ENCODE measurements at regions not wholly inside any gene's neighbourhood (a gene's known extent, or its start where the extent isn't known, plus 50 kb on each side); places are given as distances from the start of the nearest gene placed in this dataset.
"Not testable (repeated sequence)": the region's sequence is repeated elsewhere in the genome, so short reads cannot be mapped to it uniquely, and the experiment has no call there.

DNA sequence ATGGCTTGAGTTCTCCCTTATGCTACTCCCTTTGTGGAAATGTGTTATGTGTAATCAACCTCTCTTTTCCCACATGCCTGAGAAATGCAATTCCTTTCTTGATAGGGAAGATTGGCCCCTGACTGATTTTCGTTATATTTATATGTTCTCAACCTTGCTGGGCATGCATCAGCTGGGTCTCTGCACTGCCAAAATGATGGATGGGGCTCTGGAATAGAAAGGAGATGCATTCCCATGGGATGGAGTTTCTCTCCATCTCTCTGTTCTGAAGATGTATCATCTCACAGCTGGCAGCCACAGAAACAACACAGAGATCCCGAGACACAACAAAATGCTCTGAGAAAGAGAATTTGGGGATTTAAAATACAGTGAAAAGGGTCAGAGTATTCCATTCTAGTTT, 327.7 kb upstream of the LMCD1 start:
- no peaks in the 10 kb centered on the region for H3K27me3 Mint-ChIP-seq
- H3K36me3 Mint-ChIP-seq (ENCODE audit: low read depth) = no peaks in the 10 kb centered on the region
- H3K4me1 Mint-ChIP-seq = no peaks in the 10 kb centered on the region
- ChIA-PET CTCF (no interaction called here), POLR2A (no interaction called here)
- no peak overlapping the region for H3K27ac Mint-ChIP-seq
- DNase-seq = no peak
- no peaks in the 10 kb centered on the region for H3K9me3 Mint-ChIP-seq
- H3K4me3 Mint-ChIP-seq = no peak overlapping the region

DNA sequence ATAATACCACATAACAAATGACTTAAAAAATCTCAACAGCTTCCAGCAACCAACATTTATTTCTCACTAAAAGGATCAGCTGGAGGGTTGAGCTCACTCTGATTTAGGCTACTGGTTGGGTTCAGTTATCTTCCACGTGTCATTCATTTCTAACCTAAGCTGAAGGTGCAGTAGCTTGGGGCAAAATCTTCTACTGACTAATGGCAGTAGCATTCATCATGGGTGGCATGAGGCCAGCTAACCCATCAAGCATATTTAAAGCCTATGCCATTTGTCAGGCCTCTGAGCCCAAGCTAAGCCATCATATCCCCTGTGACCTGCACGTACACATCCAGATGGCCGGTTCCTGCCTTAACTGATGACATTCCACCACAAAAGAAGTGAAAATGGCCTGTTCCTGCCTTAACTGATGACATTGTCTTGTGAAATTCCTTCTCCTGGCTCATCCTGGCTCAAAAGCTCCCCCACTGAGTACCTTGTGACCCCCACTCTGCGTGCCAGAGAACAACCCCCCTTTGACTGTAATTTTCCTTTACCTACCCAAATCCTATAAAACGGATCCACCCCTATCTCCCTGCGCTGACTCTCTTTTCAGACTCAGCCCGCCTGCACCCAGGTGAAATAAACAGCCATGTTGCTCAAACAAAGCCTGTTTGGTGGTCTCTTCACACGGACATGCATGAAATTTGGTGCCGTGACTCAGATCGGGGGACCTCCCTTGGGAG, 324.7 kb upstream of the LMCD1 start:
- H3K4me3 Mint-ChIP-seq; H3K9me3 Mint-ChIP-seq; H3K36me3 Mint-ChIP-seq (ENCODE audit: low read depth); H3K27me3 Mint-ChIP-seq; DNase-seq; H3K27ac Mint-ChIP-seq; H3K4me1 Mint-ChIP-seq; POLR2A ChIA-PET; CTCF ChIA-PET: not testable (repeated sequence)

DNA sequence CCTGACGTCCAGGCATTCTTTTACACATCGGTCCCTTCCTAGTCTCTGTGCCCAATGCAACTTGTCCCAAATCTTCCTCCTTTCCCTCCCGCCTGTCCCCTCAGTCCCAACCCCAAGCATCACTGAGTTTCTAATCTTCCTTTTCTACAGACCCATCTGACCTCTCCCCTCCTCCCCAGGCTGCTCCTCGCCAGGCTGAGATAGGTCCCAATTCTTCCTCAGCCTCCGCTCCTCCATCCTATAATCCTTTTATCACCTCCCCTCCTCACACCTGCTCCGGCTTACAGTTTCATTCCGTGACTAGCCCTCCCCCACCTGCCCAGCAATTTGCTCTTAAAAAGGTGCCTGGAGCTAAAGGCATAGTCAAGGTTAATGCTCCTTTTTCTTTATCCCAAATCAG, 323.1 kb upstream of the LMCD1 start:
- H3K27ac Mint-ChIP-seq; H3K27me3 Mint-ChIP-seq; H3K36me3 Mint-ChIP-seq (ENCODE audit: low read depth); H3K9me3 Mint-ChIP-seq; CTCF ChIA-PET; H3K4me1 Mint-ChIP-seq; POLR2A ChIA-PET; H3K4me3 Mint-ChIP-seq; DNase-seq: not testable (repeated sequence)

DNA sequence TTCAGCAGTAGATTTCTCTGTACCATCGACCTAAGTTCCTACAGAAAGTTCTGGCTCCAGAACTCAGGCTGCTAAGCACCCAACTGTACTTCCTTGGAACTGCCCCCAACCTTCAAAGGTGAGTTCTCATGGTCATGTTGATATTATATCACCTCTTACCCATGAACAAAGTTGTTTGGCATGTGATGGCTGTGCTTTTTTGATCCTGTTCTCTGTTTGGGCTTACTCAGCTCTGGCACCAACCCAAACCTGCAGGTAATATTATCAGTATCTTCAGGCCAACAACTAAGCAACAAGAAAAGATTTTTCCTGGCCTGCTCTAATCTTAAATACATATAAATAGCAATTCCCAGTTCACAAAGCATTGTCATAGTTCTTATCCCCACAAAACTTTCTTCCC, 318.7 kb upstream of the LMCD1 start:
- no peaks in the 10 kb centered on the region for H3K36me3 Mint-ChIP-seq (ENCODE audit: low read depth)
- ChIA-PET CTCF (no interaction called here), POLR2A (no interaction called here)
- no peak overlapping the region for H3K27ac Mint-ChIP-seq
- no peaks in the 10 kb centered on the region for H3K27me3 Mint-ChIP-seq
- DNase-seq = no peak
- H3K4me1 Mint-ChIP-seq = no peaks in the 10 kb centered on the region
- no peaks in the 10 kb centered on the region for H3K9me3 Mint-ChIP-seq
- H3K4me3 Mint-ChIP-seq = no peak overlapping the region

DNA sequence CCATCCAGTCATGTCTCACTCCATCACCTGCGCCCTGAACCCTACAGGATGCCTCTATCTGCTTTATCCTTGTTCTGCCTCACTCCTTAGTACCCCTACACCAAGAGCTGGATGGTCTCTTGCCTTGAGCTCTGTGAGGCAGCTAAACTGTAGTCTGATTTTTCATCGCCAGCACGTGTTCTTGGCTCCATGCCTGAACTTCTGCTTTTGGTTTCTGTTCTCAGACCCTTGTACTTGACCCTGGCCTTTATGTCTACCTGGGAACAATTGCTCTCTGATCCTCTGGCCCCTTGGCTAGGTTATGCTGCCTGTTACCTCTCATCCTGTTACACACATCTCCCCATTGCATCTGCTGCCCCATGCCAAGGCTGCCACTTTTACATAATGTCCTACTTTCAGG, 318.0 kb upstream of the LMCD1 start:
- no peak overlapping the region for H3K4me3 Mint-ChIP-seq
- DNase-seq = no peak
- POLR2A ChIA-PET = no interaction called here
- H3K36me3 Mint-ChIP-seq (ENCODE audit: low read depth) = no peaks in the 10 kb centered on the region
- CTCF ChIA-PET = no interaction called here
- no peaks in the 10 kb centered on the region for H3K4me1 Mint-ChIP-seq
- no peaks in the 10 kb centered on the region for H3K9me3 Mint-ChIP-seq
- H3K27me3 Mint-ChIP-seq = peaks cover 2% of the 10 kb centered on the region
- no peak overlapping the region for H3K27ac Mint-ChIP-seq

DNA sequence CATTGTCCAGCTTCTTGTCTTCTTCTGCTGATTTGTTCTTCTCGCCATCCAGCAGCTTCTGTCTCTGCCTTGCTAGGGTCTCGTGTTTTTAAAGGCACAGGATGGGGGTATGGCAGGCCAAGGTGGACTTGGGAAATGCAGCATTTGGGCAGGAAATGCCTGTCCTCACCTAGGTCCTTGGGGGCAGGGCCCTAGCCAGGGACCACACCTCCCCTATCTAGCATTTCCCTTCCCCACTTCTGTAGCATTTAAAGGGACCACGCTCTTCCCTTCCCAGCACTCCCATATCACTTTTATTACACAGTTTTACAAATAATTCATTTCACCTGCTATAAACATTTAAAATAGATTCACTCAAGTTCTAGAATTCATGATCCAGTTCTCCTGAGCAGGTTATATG, 315.4 kb upstream of the LMCD1 start:
- POLR2A ChIA-PET = no interaction called here
- H3K27me3 Mint-ChIP-seq = peaks cover 2% of the 10 kb centered on the region

DNA sequence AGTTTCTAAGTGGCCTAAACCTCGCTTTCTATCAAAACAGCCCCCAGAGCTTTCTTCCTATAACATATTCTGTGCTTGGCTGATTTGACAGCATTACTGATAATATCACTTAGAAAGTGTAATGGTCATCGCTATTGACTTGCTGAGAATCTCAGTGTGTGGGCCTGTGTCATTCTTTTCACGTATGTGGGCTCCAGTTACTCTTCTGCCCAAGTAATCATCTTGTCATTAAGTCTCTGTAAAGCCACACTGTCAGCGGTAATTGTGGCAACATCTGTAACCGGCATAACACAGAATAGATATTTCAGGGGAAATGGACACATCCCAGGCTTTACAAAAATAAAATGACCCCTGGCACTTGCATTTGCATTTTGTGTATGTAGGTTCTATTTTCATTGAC, 313.6 kb upstream of the LMCD1 start:
- Mint-ChIP-seq H3K4me1 (no peaks in the 10 kb centered on the region), H3K9me3 (no peaks in the 10 kb centered on the region), H3K27me3 (peaks cover 2% of the 10 kb centered on the region), H3K27ac (no peak overlapping the region), H3K4me3 (no peak overlapping the region), H3K36me3 (ENCODE audit: low read depth) (no peaks in the 10 kb centered on the region)
- ChIA-PET POLR2A (no interaction called here), CTCF (interaction anchor here (0.7 kb wide), 1 partner anchor 995 kb away, joined by 3 read pairs; no protein-coding TSS in a partner anchor)
- no peak for DNase-seq

More for the DNA sequence above, 315.4 kb upstream of the LMCD1 start:
- no peak for DNase-seq
- no peaks in the 10 kb centered on the region for H3K36me3 Mint-ChIP-seq (ENCODE audit: low read depth)
- no peaks in the 10 kb centered on the region for H3K4me1 Mint-ChIP-seq
- H3K9me3 Mint-ChIP-seq = no peaks in the 10 kb centered on the region
- H3K4me3 Mint-ChIP-seq = no peak overlapping the region
- CTCF ChIA-PET = no interaction called here
- H3K27ac Mint-ChIP-seq = no peak overlapping the region

DNA sequence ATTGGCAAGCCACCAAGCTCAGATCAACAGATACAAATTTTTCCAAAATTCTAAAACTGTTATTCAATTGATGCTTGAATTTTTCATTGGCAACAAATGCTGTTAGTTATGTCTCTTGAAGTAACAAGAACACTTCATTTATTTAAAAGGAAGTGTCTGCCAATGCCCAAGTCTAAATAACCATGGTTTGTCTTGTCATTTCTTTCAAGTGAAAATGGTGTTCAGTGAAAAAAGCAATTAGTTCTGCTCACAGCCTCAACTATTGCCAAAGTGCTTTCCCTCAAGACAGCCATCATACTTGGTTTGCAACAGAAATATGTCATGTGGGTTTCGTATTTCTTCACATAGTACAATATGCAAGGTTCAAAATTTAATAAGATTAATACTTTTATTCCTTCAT, 312.6 kb upstream of the LMCD1 start:
- Mint-ChIP-seq H3K36me3 (ENCODE audit: low read depth) (no peaks in the 10 kb centered on the region), H3K27me3 (peaks cover 2% of the 10 kb centered on the region), H3K4me1 (no peaks in the 10 kb centered on the region), H3K4me3 (no peak overlapping the region), H3K9me3 (no peaks in the 10 kb centered on the region), H3K27ac (no peak overlapping the region)
- POLR2A ChIA-PET = no interaction called here
- CTCF ChIA-PET = no interaction called here
- no peak for DNase-seq

DNA sequence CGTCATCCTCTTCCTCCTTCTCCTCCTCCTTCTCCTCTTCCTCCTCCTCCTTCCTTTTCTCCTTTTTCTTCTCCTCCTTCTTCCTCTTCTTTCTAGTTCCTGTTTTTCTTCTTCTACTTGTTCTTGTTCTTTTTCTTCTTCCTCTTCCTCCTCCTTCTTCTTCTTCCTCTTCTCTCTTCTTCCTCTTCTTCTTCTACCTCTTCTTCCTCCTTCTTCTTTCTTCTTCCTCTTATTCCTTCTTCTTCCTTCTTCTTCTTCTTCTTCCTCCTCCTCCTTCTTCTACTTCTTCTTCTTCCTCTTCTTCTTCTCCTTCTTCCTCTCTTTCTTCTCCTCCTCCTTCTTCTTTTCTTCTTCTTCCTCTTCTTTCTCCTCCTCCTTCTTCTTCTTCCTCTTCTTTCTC, 310.2 kb upstream of the LMCD1 start:
- H3K36me3 Mint-ChIP-seq (ENCODE audit: low read depth) = no peaks in the 10 kb centered on the region
- CTCF ChIA-PET = no interaction called here

DNA sequence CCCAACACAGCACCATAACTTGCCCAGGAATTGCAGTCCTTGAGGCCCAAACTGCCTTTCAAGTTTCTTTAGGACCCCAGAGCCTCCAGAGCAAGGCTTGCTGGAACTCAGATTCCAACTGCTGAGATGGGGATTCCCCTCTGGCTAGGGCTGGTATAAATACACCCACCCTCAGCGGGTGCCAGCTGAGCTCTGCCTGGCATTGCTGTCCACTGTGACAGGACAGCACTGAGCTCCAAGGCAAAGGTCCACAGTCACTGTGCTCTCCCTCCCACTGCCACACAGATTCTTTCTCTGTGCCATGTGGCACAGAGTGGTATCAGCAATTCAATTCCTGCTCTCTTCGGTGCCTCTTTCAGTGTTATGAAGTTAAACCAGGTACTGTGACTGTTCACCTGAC, 304.2 kb upstream of the LMCD1 start:
- CTCF ChIA-PET = no interaction called here
- H3K9me3 Mint-ChIP-seq = no peaks in the 10 kb centered on the region
- no peaks in the 10 kb centered on the region for H3K27me3 Mint-ChIP-seq

More for the DNA sequence above, 310.2 kb upstream of the LMCD1 start:
- Mint-ChIP-seq H3K27me3 (peaks cover 2% of the 10 kb centered on the region), H3K27ac (no peak overlapping the region), H3K9me3 (no peaks in the 10 kb centered on the region), H3K4me1 (no peaks in the 10 kb centered on the region), H3K4me3 (no peak overlapping the region)
- POLR2A ChIA-PET = no interaction called here
- no peak for DNase-seq

DNA sequence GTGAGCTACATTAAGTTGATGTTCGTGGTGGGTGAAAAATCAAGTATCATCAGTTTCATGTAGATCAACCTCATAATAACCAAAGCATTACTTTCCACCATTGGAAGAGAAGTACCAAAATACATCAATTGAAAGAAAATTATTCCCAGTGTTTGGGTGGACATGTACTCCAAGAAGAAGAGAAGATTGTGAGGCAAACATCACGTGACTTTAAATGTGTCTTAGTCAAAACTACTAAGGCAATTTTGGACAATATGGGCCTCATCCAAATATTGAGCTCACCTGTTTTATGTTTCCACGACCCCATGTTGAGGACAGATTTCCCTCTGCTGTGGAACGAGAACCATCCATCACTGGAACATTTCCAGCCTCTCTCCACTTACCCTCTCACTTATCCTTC, 303.0 kb upstream of the LMCD1 start:
- Mint-ChIP-seq H3K4me3 (no peak overlapping the region), H3K36me3 (ENCODE audit: low read depth) (no peaks in the 10 kb centered on the region), H3K9me3 (no peaks in the 10 kb centered on the region), H3K27me3 (no peaks in the 10 kb centered on the region), H3K27ac (no peak overlapping the region), H3K4me1 (no peaks in the 10 kb centered on the region)
- no peak for DNase-seq
- ChIA-PET POLR2A (no interaction called here), CTCF (no interaction called here)

More for the DNA sequence above, 304.2 kb upstream of the LMCD1 start:
- Mint-ChIP-seq H3K4me3 (no peak overlapping the region), H3K27ac (no peak overlapping the region), H3K4me1 (no peaks in the 10 kb centered on the region), H3K36me3 (ENCODE audit: low read depth) (no peaks in the 10 kb centered on the region)
- POLR2A ChIA-PET = no interaction called here
- DNase-seq = no peak

DNA sequence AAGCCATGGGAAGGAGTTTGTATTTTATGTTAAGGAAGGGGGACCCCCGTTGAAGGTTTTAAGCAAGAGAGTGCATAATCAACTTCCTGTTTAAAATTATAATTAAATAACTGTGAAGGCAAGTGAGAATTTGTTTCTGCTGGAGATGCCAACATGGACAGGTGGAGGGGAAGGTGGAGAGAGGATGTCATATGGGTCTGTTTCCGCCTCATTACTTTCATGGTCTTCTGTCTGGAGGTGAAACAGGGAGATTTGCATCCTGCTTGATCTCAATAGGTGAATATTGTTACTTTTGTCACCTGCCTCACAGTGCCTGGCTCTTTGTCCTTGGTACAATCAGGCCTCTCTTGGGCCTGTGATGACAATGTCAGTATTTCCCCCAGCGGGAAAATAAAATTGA, 300.6 kb upstream of the LMCD1 start:
- H3K27me3 Mint-ChIP-seq = no peaks in the 10 kb centered on the region
- H3K36me3 Mint-ChIP-seq (ENCODE audit: low read depth) = no peaks in the 10 kb centered on the region
- no peaks in the 10 kb centered on the region for H3K4me1 Mint-ChIP-seq
- POLR2A ChIA-PET = no interaction called here
- H3K9me3 Mint-ChIP-seq = no peaks in the 10 kb centered on the region
- no peak overlapping the region for H3K4me3 Mint-ChIP-seq
- no peak overlapping the region for H3K27ac Mint-ChIP-seq
- CTCF ChIA-PET = interaction anchor here (0.5 kb wide), 1 partner anchor 108 kb away, joined by 3 read pairs; no protein-coding TSS in a partner anchor
- no peak for DNase-seq

DNA sequence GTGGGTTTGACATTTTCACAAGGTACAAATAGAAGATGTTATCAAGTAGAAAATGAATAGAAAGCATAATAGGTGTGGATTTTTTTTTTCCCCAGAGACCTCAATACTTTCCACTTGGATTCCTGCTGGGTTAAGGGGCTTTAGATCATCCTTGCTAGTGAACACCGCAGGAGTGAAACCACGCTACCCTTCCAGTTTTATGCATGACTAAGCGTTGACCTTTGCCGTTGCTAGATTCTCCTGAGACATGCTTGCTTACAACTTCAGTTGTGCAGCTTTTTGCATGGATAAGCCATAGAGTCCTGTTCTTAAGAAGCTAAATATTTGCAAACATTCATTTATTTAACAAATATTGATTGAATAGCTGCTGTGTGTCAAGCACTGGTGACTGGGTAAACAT, 299.7 kb upstream of the LMCD1 start:
- Mint-ChIP-seq H3K27ac (no peak overlapping the region), H3K4me1 (no peaks in the 10 kb centered on the region), H3K9me3 (no peaks in the 10 kb centered on the region), H3K4me3 (no peak overlapping the region), H3K36me3 (ENCODE audit: low read depth) (no peaks in the 10 kb centered on the region), H3K27me3 (no peaks in the 10 kb centered on the region)
- ChIA-PET POLR2A (no interaction called here), CTCF (interaction anchor here (0.6 kb wide), 1 partner anchor 448 kb away, joined by 3 read pairs; no protein-coding TSS in a partner anchor)
- no peak for DNase-seq

DNA sequence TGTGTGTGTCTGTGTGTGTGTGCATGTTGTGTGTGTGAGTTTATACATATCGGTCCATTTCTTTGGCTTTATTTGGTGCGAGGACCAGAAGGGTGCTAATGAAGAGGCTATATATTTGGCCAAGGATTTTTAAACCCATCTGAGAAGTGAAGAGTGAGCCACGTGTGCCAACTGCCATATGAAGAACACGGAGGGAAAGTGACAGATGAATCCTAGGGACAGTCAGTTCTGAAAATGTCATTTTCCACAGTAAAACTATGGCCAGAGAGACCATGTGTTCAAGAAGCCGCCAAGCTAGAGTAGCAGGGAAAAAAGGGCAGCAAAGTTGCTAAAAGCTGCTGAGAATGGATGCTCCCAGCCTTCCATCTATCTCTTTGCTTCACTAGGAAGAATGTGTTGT, 297.3 kb upstream of the LMCD1 start:
- H3K4me1 Mint-ChIP-seq = no peaks in the 10 kb centered on the region
- H3K4me3 Mint-ChIP-seq = no peak overlapping the region
- H3K27ac Mint-ChIP-seq = no peak overlapping the region
- no peak for DNase-seq
- H3K9me3 Mint-ChIP-seq = no peaks in the 10 kb centered on the region
- H3K36me3 Mint-ChIP-seq (ENCODE audit: low read depth) = no peaks in the 10 kb centered on the region
- ChIA-PET CTCF (no interaction called here), POLR2A (no interaction called here)
- H3K27me3 Mint-ChIP-seq = no peaks in the 10 kb centered on the region
